Memory B cell (primary cell): ENCODE measurements at regions not wholly inside any gene's neighbourhood (a gene's known extent, or its start where the extent isn't known, plus 50 kb on each side); places are given as distances from the start of the nearest gene placed in this dataset.

Experiments
- ATAC-seq: fragments of 150-1000 bp; cut with Tn5 transposase; 2 replicates; pipeline ENCODE4 v1.10.0; 2021; ENCODE audit warnings: low read depth, mild to moderate bottlenecking, moderate library complexity
- DNase-seq, 2 donors: peaks; one replicate each; pipeline ENCODE4 v3.0.0; 2022; ENCODE audit warnings: low spot score in 2 of 2
- H3K27ac Mint-ChIP-seq: one replicate; pipeline ENCODE4 v1.8.0; 2022; ENCODE audit warnings: mild to moderate bottlenecking, moderate library complexity, mixed read lengths
- H3K27me3 Mint-ChIP-seq: one replicate; pipeline ENCODE4 v1.8.0; 2022; ENCODE audit warnings: mixed read lengths
- H3K36me3 Mint-ChIP-seq: one replicate; pipeline ENCODE4 v1.8.0; 2022; ENCODE audit warnings: mild to moderate bottlenecking, mixed read lengths
- H3K4me1 Mint-ChIP-seq: one replicate; pipeline ENCODE4 v1.8.0; 2022; ENCODE audit warnings: mixed read lengths
- H3K4me3 Mint-ChIP-seq: one replicate; pipeline ENCODE4 v1.8.0; 2022; ENCODE audit warnings: mild to moderate bottlenecking, moderate library complexity, mixed read lengths
- H3K9me3 Mint-ChIP-seq: one replicate; pipeline ENCODE4 v1.8.0; 2022; ENCODE audit warnings: mixed read lengths

DNA sequence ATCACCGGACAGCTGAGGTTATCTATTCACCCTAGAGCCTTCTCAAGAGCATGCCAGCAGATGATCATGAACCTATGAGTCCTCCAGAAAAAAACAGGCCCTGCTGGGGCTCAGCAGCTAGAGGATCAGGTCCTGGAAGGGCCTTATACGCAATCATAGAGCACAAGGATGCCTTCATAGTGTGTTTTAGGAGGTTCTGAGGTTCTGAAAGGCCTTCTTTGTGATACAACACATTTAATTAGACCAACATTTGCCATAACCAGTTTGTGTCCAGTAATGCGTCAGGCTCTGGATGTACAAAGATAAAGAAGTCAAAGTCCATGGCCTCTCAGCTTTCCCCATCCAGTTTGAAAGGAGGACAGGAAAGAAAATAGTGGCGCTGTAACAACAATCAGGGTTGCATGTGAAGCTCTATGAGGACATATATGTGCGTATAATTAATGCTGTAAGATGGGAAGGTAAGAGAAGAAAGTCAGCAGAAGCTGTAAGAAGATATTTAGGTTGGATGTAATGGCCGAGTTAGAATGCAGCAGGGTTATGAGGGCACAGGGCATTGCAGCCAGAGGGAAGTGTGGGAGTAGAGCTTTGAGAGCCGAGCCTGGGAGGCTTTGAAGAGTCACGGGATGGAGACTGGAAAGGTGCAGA, 302.6 kb upstream of the TBL1XR1 start:
- no peaks in the 10 kb centered on the region for H3K27me3 Mint-ChIP-seq
- H3K27ac Mint-ChIP-seq, result peak overlapping the region; percentile 7
- H3K36me3 Mint-ChIP-seq, result no peaks in the 10 kb centered on the region
- ATAC-seq (no peak), DNase-seq (no peak)
- H3K9me3 Mint-ChIP-seq, result no peaks in the 10 kb centered on the region
- H3K4me1 Mint-ChIP-seq, result peaks cover 3% of the 10 kb centered on the region
- H3K4me3 Mint-ChIP-seq, result no peak overlapping the region

- Mint-ChIP-seq H3K27ac (no peak overlapping the region), H3K27me3 (no peaks in the 10 kb centered on the region), H3K4me3 (no peak overlapping the region), H3K4me1 (no peaks in the 10 kb centered on the region), H3K36me3 (no peaks in the 10 kb centered on the region), H3K9me3 (no peaks in the 10 kb centered on the region)
- no peak for DNase-seq
- ATAC-seq, result no peak
Observed at GRCh38 chr3:177510693-177511216, 313.5 kb upstream of the TBL1XR1 start.

DNA sequence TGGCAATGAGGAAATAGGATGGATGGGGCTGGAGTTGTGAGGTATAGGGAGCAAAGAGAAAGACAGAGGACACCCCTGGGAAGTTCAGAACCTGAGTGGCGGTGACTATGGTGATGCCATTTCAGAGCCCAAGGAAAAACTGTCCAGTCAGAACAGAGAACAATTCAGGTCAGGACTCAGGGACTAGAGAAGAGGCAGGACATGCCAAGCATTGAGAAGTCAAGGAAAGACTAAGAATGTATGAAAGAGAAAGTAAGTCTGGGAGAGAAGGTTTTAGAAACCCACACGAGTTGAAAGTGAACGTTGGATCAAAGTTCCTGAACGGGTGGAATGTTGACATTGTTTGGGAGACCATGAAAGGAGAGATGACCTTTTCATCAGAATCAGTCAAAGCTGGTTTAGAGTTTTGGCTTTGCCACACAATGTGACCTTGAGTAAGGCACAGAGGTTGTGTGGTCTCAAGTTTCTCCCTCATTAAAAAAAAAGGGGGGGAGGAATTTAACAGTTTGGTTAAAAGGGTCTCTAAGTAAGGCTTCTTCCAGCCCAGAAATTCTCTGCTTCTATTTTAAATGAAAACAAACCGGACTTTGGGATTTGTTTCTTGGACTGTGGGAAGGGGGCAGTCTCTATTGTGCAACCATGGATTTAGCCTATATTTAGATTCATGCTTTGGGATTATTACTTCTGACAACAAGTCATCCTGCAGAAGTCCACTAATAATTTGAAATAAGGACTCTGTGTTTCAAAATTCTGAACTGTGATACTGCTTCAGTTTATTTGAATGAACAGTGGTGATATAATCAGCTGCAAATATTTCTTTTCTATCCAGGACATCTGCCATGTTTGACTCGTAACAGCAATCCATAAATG, 315.9 kb upstream of the TBL1XR1 start:
- Mint-ChIP-seq H3K36me3 (no peaks in the 10 kb centered on the region), H3K27me3 (no peaks in the 10 kb centered on the region), H3K4me3 (no peak overlapping the region), H3K4me1 (no peaks in the 10 kb centered on the region), H3K9me3 (no peaks in the 10 kb centered on the region), H3K27ac (no peak overlapping the region)
- ATAC-seq (no peak), DNase-seq (no peak)

DNA sequence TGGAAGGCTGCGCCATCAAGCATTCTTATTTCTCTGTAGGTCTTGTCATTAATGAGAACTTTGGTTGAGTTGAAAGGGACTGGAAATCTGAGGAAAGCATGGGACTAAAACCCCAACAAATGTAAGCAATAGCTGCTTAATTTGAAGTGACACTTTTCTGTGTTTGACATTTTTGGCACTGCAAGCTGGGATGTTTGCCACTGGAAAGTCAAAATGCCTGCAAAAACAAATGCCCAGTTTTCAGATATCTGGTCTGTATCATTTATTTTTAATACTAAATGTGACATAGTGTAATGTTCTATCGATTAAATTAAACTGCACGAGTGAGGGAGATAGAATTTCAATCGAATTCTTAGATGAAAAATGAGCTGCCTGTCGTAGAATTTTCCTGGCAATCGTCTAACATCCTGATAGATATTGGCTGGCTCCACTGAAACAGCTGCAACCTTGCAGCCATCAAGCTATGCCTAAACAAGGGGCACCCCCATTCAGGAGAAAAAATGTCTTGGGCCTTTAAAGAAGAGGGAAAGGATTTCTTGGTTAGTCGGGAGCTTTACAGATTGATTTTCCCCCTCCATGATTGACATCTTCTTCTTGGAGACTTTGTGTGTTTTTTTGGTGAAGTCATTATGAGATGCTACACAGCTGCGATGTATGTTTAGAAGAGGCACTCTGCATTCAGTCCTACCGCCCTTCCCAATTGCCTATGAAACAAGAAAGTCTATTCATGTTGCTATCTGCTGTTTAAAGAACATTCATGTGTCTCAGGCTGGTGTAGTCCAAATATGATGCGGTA, 316.7 kb upstream of the TBL1XR1 start:
- ATAC-seq (no peak), DNase-seq (no peak)
- H3K9me3 Mint-ChIP-seq, result no peaks in the 10 kb centered on the region
- H3K27me3 Mint-ChIP-seq, result no peaks in the 10 kb centered on the region
- H3K4me3 Mint-ChIP-seq, result no peak overlapping the region
- H3K36me3 Mint-ChIP-seq, result no peaks in the 10 kb centered on the region
- H3K27ac Mint-ChIP-seq, result no peak overlapping the region
- H3K4me1 Mint-ChIP-seq, result no peaks in the 10 kb centered on the region

DNA sequence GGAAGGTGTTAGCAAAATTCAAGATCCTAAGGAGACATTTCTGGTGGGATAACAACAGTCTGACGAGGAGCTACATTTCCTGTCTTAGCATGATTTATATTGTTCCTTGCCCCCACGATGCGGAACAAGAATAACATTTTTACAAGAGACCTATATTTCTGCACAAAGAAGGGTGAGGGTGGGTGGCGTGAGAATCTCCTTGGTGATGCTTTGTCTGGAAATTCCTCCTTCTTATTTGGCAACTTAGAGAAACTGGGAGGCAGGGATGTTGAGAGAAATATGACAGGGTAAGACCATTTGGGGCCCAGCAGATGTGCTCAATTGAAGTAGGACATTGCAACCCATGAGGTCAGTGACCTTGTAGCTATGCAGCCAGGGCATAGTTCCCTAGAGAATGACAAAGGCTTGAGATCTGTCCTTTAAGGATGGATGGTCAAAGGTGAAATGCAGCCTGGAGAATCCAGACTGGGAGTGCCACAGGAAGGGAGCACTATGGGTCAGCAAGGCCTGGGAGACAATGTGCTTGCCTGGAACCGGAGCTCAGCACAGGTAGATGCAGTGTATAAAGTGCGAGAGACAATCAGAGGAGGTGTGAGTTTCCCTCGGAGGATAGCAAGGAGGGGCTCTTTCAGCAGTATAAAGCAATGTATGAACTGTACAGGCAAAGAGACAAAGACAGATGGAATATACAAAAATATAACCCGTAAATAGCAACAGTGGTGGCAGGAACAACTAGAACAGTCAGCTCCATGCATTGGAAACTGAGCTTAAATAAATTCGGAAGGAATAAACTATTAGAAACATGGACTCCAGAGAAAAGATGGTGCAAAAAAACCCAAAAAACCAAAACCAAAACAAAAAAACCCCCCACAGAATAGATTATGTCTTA, 317.6 kb upstream of the TBL1XR1 start:
- no peaks in the 10 kb centered on the region for H3K9me3 Mint-ChIP-seq
- no peaks in the 10 kb centered on the region for H3K27me3 Mint-ChIP-seq
- no peak overlapping the region for H3K27ac Mint-ChIP-seq
- no peak for ATAC-seq
- DNase-seq, result no peak
- no peaks in the 10 kb centered on the region for H3K36me3 Mint-ChIP-seq
- no peaks in the 10 kb centered on the region for H3K4me1 Mint-ChIP-seq
- no peak overlapping the region for H3K4me3 Mint-ChIP-seq

DNA sequence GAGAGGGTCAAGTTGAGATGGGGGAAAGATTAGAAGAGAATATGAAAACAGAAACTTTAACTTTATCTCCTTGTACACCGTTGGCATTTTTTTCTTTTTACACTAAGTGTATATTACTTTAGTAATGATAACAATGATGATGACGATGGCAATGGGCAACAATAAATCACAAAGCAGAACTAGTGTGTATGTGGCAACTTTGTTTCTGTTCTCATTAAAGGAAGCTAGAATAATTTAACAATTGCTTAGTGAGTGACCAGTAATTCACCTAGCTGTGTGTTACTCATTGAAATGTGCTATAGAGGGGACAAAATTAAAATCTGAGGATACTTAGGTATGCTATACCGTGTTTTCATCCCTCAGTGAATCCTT, 318.5 kb upstream of the TBL1XR1 start:
- Mint-ChIP-seq H3K27ac (no peak overlapping the region), H3K4me1 (no peaks in the 10 kb centered on the region), H3K36me3 (no peaks in the 10 kb centered on the region), H3K9me3 (no peaks in the 10 kb centered on the region), H3K27me3 (no peaks in the 10 kb centered on the region), H3K4me3 (no peak overlapping the region)
- ATAC-seq (no peak), DNase-seq (no peak)

- no peaks in the 10 kb centered on the region for H3K36me3 Mint-ChIP-seq
- no peaks in the 10 kb centered on the region for H3K4me1 Mint-ChIP-seq
- no peak overlapping the region for H3K4me3 Mint-ChIP-seq
- no peak overlapping the region for H3K27ac Mint-ChIP-seq
- ATAC-seq, result no peak
- no peaks in the 10 kb centered on the region for H3K27me3 Mint-ChIP-seq
- H3K9me3 Mint-ChIP-seq, result no peaks in the 10 kb centered on the region
- DNase-seq, result no peak
Observed at GRCh38 chr3:177516158-177517011, 319.1 kb upstream of the TBL1XR1 start.

- H3K9me3 Mint-ChIP-seq, result no peaks in the 10 kb centered on the region
- no peaks in the 10 kb centered on the region for H3K36me3 Mint-ChIP-seq
- no peak for DNase-seq
- no peak overlapping the region for H3K27ac Mint-ChIP-seq
- no peaks in the 10 kb centered on the region for H3K4me1 Mint-ChIP-seq
- H3K27me3 Mint-ChIP-seq, result no peaks in the 10 kb centered on the region
- no peak for ATAC-seq
- H3K4me3 Mint-ChIP-seq, result no peak overlapping the region
Observed at GRCh38 chr3:177517906-177518305, 320.6 kb upstream of the TBL1XR1 start.

- DNase-seq, result no peak
- ATAC-seq, result no peak
- Mint-ChIP-seq H3K27ac (no peak overlapping the region), H3K4me1 (no peaks in the 10 kb centered on the region), H3K27me3 (no peaks in the 10 kb centered on the region), H3K4me3 (no peak overlapping the region), H3K36me3 (no peaks in the 10 kb centered on the region), H3K9me3 (no peaks in the 10 kb centered on the region)
Observed at GRCh38 chr3:177519588-177519987, 322.3 kb upstream of the TBL1XR1 start.

DNA sequence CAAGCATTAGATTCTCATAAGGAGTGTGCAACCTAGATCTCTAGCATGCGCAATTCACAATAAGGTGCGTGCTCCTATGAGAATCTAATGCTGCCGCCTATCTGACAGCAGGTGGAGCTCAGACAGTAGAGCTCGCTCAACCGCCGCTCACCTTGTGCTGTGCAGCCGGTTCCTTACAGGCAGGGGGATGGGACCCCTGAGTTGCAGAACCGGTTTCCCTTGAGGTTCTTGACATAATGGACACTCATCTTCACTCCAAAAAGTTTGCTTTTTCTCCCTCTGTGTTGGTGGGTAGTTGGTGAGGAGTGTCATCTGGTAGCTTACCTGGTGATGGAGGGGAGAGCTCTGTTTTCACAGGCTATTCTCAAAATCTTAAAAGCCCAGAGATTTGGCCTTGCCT, 324.0 kb upstream of the TBL1XR1 start:
- DNase-seq (no peak), ATAC-seq (no peak)
- Mint-ChIP-seq H3K4me3 (no peak overlapping the region), H3K4me1 (peaks cover 4% of the 10 kb centered on the region), H3K36me3 (no peaks in the 10 kb centered on the region), H3K27me3 (no peaks in the 10 kb centered on the region), H3K9me3 (no peaks in the 10 kb centered on the region), H3K27ac (no peak overlapping the region)

DNA sequence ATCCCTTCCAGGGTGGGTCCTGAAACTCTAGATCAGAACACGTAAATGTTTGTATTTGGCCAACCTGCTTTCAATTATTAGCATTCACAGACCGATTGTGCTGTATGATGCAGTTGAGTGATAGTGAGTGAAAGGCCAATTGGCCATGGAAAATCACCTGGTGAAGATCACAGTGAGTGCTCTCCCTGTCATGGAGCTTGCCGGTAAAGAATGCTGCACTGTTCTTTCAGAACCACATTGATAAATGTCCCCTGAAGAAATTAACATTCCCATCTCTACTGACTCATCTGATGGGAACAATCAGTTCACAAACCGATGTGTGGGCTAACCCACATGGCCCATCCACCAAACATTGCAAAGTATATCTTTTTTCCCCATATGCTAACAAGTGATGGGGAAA, 324.8 kb upstream of the TBL1XR1 start:
- no peak overlapping the region for H3K27ac Mint-ChIP-seq
- no peak for DNase-seq

GRCh38 chr3:177523067-177523675, 325.9 kb upstream of the TBL1XR1 start:
- H3K36me3 Mint-ChIP-seq, result no peaks in the 10 kb centered on the region
- H3K9me3 Mint-ChIP-seq, result no peaks in the 10 kb centered on the region
- no peaks in the 10 kb centered on the region for H3K27me3 Mint-ChIP-seq
- no peak overlapping the region for H3K27ac Mint-ChIP-seq
- peaks cover 4% of the 10 kb centered on the region for H3K4me1 Mint-ChIP-seq
- no peak overlapping the region for H3K4me3 Mint-ChIP-seq
- no peak for DNase-seq
- ATAC-seq, result no peak

More for the DNA sequence above, 324.8 kb upstream of the TBL1XR1 start:
- H3K4me3 Mint-ChIP-seq, result no peak overlapping the region
- H3K9me3 Mint-ChIP-seq, result no peaks in the 10 kb centered on the region
- H3K36me3 Mint-ChIP-seq, result no peaks in the 10 kb centered on the region
- peaks cover 4% of the 10 kb centered on the region for H3K4me1 Mint-ChIP-seq
- H3K27me3 Mint-ChIP-seq, result no peaks in the 10 kb centered on the region
- no peak for ATAC-seq
